Type B pancreatic cell (in vitro differentiated cells): ENCODE measurements at regions not wholly inside any gene's neighbourhood (a gene's known extent, or its start where the extent isn't known, plus 50 kb on each side); places are given as distances from the start of the nearest gene placed in this dataset.

ENCODE experiments used
- DNase-seq: peaks from one replicate; pipeline ENCODE4 v3.0.0; 2021; ENCODE audit warnings: mixed read lengths; ENCODE audit not compliant: unreplicated experiment; ENCODE audit errors: extremely low spot score
- H3K27ac Mint-ChIP-seq: 2 replicates; pipeline ENCODE4 v1.8.0; 2021; ENCODE audit warnings: mild to moderate bottlenecking, mixed read lengths
- H3K27me3 Mint-ChIP-seq: 2 replicates; pipeline ENCODE4 v1.8.0; 2021; ENCODE audit warnings: mixed read lengths
- H3K36me3 Mint-ChIP-seq: 2 replicates; pipeline ENCODE4 v1.8.0; 2021; ENCODE audit warnings: mixed read lengths
- H3K4me1 Mint-ChIP-seq: one replicate; pipeline ENCODE4 v1.8.0; 2021; ENCODE audit warnings: mixed read lengths; ENCODE audit not compliant: unreplicated experiment
- H3K4me3 Mint-ChIP-seq: 2 replicates; pipeline ENCODE4 v1.8.0; 2021; ENCODE audit warnings: mild to moderate bottlenecking, mixed read lengths
- H3K9me3 Mint-ChIP-seq: 2 replicates; pipeline ENCODE4 v1.8.0; 2021; ENCODE audit warnings: mixed read lengths
- TF ChIP-seq, protein P1 (sequence below): fragments of 200-600 bp; sonication (generic); conservative IDR thresholded peaks from 2 replicates; pipeline ENCODE4 v1.5.0; 2021; ENCODE audit warnings: antibody characterized with exemption, mild to moderate bottlenecking

- DNase-seq: no peak
- H3K4me3 Mint-ChIP-seq: no peak overlapping the region
- H3K36me3 Mint-ChIP-seq: no peaks in the 10 kb centered on the region
- peaks cover 5% of the 10 kb centered on the region for H3K9me3 Mint-ChIP-seq
- H3K27ac Mint-ChIP-seq: no peak overlapping the region
- H3K4me1 Mint-ChIP-seq: peaks cover 20% of the 10 kb centered on the region
- H3K27me3 Mint-ChIP-seq: no peaks in the 10 kb centered on the region
- TF ChIP-seq, protein P1, sequence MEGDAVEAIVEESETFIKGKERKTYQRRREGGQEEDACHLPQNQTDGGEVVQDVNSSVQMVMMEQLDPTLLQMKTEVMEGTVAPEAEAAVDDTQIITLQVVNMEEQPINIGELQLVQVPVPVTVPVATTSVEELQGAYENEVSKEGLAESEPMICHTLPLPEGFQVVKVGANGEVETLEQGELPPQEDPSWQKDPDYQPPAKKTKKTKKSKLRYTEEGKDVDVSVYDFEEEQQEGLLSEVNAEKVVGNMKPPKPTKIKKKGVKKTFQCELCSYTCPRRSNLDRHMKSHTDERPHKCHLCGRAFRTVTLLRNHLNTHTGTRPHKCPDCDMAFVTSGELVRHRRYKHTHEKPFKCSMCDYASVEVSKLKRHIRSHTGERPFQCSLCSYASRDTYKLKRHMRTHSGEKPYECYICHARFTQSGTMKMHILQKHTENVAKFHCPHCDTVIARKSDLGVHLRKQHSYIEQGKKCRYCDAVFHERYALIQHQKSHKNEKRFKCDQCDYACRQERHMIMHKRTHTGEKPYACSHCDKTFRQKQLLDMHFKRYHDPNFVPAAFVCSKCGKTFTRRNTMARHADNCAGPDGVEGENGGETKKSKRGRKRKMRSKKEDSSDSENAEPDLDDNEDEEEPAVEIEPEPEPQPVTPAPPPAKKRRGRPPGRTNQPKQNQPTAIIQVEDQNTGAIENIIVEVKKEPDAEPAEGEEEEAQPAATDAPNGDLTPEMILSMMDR: no peak
Measured at GRCh38 chr5:39525271-39525670, 100.5 kb upstream of the DAB2 start.

GRCh38 chr5:39523821-39524220, 99.0 kb upstream of the DAB2 start:
- H3K4me1 Mint-ChIP-seq: peaks cover 20% of the 10 kb centered on the region
- TF ChIP-seq, protein P1: no peak

DNA sequence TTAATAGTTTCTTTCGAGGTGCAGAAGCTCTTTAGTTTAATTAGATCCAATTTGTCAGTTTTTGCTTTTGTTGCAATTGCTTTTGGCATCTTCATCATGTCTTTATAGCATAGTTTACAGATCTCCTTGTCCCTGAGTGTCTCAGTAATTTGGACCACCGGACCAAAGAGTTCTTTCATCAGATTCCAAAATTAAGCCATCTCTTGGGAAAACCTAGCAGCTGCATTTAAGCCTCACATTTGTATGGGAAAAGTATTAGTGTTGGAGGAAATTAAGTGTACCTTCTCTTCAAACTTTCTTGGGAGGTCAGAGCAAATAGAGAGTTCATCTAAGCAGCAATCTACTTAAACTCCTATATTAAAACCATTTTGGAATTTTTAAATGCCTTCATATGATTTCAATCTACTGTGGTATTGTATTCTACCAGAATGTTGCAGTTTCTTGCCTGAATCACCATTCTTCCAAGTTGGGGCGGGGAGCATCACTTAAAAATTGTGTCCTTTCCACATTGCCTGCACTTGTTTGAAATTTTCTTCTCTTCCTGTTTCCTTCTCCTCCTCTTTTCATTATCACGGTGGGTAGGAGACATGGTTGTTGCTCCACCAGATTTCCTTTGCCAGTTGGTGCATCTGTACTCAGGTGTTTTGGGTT, 97.3 kb upstream of the DAB2 start:
- Mint-ChIP-seq H3K36me3 (no peaks in the 10 kb centered on the region), H3K4me1 (peaks cover 21% of the 10 kb centered on the region), H3K27ac (no peak overlapping the region), H3K4me3 (no peak overlapping the region), H3K9me3 (peaks cover 5% of the 10 kb centered on the region), H3K27me3 (no peaks in the 10 kb centered on the region)
- no peak for DNase-seq
- TF ChIP-seq, protein P1: no peak

More at GRCh38 chr5:39523821-39524220, 99.0 kb upstream of the DAB2 start:
- no peaks in the 10 kb centered on the region for H3K27me3 Mint-ChIP-seq
- no peak overlapping the region for H3K4me3 Mint-ChIP-seq
- DNase-seq: no peak
- H3K36me3 Mint-ChIP-seq: no peaks in the 10 kb centered on the region
- H3K9me3 Mint-ChIP-seq: peaks cover 5% of the 10 kb centered on the region
- no peak overlapping the region for H3K27ac Mint-ChIP-seq

GRCh38 chr5:39521098-39521860, 96.5 kb upstream of the DAB2 start:
- TF ChIP-seq, protein P1: no peak
- Mint-ChIP-seq H3K36me3 (no peaks in the 10 kb centered on the region), H3K4me1 (peaks cover 15% of the 10 kb centered on the region), H3K27me3 (no peaks in the 10 kb centered on the region), H3K9me3 (peaks cover 5% of the 10 kb centered on the region), H3K4me3 (no peak overlapping the region), H3K27ac (no peak overlapping the region)
- no peak for DNase-seq

DNA sequence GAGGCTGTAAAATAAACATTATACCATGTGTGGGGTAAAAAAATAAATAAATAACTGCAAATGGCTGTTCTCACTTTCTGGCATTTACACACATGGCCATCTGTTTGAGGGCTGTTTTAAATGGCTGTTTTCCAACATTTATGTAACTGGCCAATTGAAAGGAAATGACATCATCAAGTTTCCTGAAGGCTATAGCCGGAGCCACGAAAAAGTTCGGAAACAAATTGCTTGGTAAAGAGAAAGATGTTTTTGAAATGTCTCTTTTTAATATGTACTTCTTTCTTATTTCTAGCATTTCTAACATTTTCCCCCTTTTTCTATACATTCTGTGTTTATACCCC, 95.4 kb upstream of the DAB2 start:
- H3K4me1 Mint-ChIP-seq: peaks cover 15% of the 10 kb centered on the region
- H3K36me3 Mint-ChIP-seq: no peaks in the 10 kb centered on the region
- no peaks in the 10 kb centered on the region for H3K27me3 Mint-ChIP-seq
- H3K27ac Mint-ChIP-seq: peak overlapping the region; percentile 34
- TF ChIP-seq, protein P1: no peak
- H3K4me3 Mint-ChIP-seq: peak overlapping the region; percentile 28
- DNase-seq: no peak
- peaks cover 5% of the 10 kb centered on the region for H3K9me3 Mint-ChIP-seq
